Astrocyte (in vitro differentiated cells and primary cell): ENCODE measurements at regions not wholly inside any gene's neighbourhood (a gene's known extent, or its start where the extent isn't known, plus 50 kb on each side); places are given as distances from the start of the nearest gene placed in this dataset.
"Not testable (repeated sequence)": the region's sequence is repeated elsewhere in the genome, so short reads cannot be mapped to it uniquely, and the experiment has no call there.

Source experiments
- EZH2 ChIP-seq: IDR thresholded peaks from 2 replicates; pipeline ENCODE4 v1.6.1; 2012; ENCODE audit warnings: mild to moderate bottlenecking, low read length, inconsistent platforms; ENCODE audit not compliant: insufficient read depth
- TF ChIP-seq, protein P1 (sequence below): IDR thresholded peaks from 2 replicates; pipeline ENCODE4 v1.5.1; 2011; ENCODE audit warnings: low read depth, mild to moderate bottlenecking, inconsistent platforms, low read length, moderate library complexity; ENCODE audit not compliant: insufficient read depth

DNA sequence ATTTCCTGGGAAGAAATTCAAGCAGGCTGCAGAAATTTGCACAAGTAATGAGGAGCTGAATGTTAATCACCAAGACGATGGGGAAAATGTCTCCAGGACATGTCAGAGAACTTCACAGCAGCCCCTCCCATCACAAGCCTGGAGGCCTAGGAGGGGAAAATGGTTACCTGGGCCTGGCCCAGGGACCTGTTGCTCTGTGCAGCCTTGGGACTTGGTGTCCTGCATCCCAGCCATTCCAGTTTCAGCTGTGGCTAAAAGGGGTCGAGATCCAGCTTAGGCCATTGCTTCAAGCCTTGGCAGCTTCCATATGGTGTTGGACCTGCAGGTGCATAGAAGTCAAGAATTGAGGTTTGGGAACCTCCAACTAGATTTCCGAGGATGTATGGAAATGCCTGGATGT lies 59.3 kb upstream of the ENPP6 start:
- TF ChIP-seq, protein P1, sequence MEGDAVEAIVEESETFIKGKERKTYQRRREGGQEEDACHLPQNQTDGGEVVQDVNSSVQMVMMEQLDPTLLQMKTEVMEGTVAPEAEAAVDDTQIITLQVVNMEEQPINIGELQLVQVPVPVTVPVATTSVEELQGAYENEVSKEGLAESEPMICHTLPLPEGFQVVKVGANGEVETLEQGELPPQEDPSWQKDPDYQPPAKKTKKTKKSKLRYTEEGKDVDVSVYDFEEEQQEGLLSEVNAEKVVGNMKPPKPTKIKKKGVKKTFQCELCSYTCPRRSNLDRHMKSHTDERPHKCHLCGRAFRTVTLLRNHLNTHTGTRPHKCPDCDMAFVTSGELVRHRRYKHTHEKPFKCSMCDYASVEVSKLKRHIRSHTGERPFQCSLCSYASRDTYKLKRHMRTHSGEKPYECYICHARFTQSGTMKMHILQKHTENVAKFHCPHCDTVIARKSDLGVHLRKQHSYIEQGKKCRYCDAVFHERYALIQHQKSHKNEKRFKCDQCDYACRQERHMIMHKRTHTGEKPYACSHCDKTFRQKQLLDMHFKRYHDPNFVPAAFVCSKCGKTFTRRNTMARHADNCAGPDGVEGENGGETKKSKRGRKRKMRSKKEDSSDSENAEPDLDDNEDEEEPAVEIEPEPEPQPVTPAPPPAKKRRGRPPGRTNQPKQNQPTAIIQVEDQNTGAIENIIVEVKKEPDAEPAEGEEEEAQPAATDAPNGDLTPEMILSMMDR: not testable (repeated sequence)
- not testable (repeated sequence) for TF ChIP-seq EZH2
